GM21381 (cell line): ENCODE measurements at regions not wholly inside any gene's neighbourhood (a gene's known extent, or its start where the extent isn't known, plus 50 kb on each side); places are given as distances from the start of the nearest gene placed in this dataset.
"Not testable (repeated sequence)": the region's sequence is repeated elsewhere in the genome, so short reads cannot be mapped to it uniquely, and the experiment has no call there.

ENCODE experiments used
- ATAC-seq: cut with Tn5 transposase; IDR thresholded peaks from one replicate; pipeline ENCODE4 v1.9.1; 2021; ENCODE audit warnings: mild to moderate bottlenecking, moderate library complexity; ENCODE audit not compliant: unreplicated experiment

DNA sequence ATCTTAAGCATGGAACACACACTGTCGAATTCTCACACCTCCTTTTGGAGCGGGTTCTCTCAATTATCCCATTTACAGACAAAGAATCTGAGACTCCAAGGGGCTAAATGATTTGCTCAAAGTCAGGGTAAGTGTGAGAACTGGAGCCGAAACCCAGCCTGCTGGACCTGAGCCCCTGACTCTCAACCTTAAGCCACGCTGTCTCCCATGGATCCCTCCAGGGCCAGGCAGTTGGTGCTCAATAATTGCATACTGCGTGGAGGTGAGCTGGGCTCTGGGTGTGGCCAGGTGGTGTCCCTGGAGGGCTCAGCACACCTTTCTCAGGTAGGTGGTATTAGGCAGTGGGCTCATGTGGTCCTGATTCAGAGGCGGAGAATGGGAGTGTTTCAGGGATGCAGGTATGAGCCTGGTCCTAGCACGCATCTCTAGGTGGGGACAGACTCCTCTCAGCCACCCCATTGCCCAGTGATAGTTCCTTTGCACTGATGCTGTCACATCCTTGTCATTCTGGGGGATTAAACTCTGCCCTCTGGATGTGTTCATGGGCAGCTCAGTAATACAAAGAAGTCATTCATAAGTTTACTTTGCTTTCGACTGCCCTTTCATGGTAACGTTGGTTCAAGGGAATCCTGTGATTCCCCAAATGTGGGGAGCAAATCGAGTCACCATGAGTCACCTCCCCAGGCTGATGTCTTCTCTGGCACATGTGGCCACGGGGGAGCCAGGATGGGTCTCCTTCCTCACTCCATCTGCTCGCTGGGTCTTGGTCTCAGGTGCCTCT lies 399.5 kb upstream of the TNRC6C start:
- ATAC-seq: no peak

DNA sequence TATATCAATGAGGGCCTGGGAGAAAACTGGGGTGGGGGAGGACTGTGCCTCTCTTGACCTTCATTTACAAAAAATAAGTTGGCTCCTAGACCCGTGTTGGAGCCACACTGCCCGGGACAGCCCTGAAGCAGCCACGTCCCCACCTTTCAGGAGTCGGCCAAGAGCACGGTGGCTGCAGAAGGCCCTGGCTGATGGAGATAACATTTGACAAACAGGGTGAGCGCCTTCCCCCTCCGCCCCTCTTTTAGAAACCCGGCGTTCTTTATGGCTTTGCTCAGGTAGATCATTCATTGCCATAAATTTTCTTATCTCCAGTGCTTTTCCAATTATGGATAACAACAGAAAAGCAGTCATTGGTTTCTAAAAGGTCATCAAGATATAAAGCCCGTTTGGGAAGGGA lies 398.1 kb upstream of the TNRC6C start:
- no peak for ATAC-seq

DNA sequence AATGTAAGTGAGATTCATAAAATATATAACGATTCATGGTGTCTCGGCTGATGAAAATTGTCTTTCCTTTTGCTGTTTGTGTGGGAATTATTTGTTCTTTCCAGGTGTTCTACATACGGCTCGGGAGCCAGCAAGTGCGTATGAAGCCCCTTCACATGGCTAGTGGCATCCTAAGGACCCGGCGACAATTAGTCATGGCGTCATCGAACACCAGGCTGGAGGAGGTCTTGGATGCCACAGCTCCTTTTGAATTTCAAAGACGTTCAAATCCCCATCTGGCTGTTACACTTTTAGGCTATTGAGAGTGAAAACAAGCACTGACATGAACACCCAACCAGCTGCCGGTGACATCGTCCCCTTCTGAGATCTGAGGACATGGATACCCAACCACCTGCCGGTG lies 397.7 kb upstream of the TNRC6C start:
- ATAC-seq: no peak

DNA sequence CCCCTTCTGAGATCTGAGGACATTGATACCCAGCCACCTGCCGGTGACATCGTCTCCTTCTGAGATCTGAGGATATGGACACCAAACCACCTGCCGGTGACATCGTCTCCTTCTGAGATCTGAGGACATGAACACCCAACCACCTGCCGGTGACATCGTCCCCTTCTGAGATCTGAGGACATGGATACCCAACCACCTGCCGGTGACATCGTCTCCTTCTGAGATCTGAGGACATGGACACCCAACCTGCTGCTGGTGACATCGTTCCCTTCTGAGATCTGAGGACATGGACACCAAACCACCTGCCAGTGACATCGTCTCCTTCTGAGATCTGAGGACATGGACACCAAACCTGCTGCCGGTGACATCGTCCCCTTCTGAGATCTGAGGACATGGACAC lies 396.1 kb upstream of the TNRC6C start:
- ATAC-seq: not testable (repeated sequence)

DNA sequence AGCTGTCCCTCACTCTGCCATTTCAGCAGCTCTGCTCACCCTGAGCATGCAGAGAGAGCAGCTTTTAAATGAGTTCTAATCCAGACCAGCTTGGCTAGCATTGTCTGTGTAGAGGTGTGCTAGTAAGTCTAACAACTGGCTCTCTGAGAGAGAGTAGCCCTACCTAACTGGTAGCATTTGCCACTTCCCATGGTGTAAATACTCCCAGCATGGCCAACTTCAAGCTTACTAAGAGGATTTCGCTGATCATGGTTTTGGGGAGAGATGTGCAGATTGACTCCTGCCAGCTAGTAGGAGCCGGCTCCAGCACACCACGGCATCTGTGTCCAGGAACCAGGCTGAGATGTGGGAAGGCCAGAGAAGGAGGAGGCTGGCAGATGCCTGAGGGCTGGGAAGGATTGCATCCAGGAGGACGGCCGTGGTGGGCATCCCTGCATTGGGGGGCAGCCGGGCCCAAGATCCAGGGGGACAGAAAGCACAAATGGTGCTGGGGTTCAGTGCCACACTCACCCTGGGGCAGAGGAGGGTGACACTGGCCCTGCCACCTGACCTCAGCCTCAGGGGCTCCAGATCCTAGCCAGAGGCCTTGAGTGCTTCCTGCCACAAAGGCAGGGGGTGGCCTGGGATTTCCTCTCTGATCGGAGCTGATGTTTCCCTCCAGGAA lies 394.9 kb upstream of the TNRC6C start:
- no peak for ATAC-seq

DNA sequence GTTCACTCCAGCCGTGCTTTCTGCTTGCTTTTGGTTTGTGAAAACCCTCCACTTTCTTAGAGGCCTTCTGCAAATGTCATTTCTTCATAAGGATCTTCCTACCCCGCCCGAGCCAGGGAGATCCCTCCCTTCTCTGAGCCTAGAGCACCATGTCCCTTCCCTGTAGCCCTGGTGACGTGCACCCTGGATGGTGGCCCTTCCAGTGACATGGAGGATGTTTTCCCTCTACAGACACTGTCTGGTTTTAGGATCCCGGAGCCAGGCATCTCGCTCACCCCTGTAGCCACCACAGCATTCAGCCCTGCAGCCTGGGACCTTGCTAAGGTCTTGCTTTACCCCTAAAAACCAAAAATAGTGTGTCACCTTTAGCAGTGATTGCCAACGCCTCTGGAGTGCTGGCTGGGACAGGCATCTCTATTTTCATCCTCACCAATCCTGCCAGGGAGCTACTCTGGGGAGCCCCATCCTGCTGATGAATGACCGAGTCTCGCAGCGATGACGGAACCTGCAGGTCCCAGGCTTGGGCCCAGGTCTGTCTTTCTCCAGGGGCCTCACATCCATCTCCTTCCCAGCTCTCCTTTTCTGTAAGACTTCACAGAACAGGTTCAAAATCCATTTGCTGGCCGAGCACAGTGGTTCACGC lies 394.1 kb upstream of the TNRC6C start:
- ATAC-seq: no peak

DNA sequence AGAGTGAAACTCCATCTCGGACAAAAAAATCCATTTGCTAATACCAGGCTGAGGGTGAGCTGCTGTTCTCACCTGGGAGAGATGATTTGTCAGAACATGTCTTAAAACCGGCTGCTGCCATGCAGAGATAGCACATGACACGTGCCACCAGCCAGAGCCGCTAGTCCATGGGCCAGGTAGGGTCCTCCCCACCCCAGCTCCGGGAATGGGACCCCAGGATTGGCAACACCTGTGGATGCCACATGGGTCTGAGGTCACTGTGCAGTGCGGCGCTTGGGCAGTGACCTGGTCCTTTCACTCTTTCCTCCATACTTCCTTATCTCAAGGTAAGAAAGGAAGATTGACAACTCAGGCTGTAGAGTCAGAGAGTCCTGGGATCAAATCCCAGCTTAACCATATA lies 393.3 kb upstream of the TNRC6C start:
- no peak for ATAC-seq

DNA sequence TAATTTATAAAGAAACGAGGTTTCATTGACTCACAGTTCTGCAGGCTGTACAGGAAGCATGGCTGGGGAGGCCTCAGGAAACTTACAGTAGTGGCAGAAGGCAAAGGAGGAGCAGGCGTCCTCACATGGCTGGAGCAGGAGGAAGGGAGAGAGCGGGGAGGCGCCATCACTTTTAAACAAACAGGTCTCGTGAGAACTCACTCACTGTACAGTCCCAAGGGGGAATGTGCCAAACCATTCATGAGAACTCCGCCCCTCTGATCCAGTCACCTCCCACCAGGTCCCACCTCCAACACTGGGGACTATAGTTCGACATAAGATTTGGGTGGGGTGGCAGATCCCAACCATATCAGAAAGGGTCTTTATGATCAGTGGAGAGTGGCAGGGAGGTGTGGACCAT lies 392.4 kb upstream of the TNRC6C start:
- ATAC-seq: no peak

DNA sequence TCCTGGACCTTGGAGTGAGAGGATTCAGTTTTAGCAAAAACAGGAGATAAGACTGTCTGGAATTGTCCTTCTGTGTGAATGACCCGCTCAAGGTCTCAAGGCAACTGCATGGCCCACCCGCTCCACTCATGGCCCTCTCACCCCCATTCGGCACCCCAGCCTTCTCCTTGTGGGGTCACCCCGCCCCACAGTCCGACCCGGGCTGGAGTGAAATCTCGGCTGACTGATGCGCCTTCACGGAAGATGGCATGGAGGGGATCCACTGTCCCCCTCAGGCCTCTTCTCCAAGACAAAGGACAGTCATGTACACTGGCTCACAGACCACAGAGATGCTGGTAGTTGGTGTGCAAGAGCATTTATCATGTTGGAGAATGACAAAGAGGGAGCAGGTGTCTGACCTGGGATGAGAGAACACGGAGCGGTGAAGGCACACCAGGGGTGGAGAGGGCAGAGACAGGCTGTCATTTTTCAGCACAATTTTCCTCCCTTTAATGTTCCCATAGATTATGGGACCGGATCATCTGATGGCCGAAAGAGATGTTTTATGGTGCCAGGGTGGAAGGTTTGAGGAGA lies 391.9 kb upstream of the TNRC6C start:
- no peak for ATAC-seq

DNA sequence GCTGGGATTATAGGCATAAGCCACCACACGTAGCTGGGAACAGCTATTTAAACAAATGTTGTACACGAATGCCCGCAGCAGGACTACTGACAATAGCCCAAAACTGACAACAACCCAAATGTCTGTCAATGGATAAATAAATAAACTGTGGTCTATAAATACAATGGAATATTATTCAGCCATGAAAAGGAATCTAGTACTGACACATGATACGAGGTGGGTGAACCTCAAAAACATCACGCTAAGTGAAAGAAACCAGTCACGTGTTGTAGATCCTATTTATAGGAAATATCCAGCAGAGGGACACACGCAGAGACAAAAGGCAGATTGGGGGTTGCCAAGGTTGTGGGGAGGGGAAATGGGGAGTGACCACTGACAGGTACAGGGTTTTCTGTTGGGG lies 390.0 kb upstream of the TNRC6C start:
- ATAC-seq: no peak

DNA sequence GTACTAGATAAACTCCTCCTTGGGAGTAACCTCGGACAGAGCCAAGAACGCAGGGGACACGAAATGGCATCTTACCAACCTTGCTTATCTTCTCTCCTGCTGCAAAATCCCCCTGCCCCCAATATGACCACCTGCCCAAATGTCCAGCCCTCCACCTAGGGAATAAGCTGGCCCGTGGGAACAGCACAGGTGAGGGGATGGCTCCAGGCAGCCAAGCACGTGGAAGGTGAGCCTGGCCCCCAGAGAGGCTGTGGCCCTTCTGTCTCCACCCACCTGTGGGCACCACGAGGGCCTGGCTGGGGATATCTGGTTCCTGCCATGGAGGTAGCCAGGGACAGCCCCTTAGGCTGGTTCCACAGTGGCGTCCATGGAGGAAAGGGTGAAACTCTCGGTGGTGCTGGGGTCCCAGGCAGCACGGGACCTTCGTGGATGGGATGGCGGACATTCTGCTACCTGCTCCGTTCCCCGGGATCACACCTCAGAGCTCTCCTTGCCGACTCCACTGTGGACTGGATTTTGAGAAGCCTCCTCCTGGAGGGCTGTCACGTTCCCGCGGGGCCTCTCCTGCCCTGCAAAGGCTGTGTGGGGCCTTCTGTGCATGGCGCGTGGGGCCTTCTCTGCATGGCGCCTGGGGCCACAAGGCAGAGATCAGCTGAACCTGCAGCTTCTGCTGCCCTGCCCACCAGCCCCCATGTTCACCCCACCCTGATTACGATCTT lies 388.5 kb upstream of the TNRC6C start:
- no peak for ATAC-seq

DNA sequence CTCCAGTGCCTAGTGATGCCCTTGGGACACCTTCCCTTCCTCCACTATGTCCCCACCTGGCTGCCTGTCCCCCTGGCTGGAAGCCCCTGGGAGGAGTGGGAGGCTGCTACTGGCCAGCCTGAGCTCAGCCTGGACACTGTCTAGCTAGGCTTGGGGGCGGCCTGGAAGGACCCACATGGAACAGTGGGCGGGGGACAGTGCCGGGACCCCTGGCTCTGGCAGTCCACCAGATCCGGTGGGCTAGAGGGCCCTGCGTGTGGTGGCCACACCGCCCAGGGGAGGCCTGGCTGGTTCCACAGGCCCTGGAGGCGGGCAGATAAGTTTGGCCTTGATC lies 388.0 kb upstream of the TNRC6C start:
- no peak for ATAC-seq

DNA sequence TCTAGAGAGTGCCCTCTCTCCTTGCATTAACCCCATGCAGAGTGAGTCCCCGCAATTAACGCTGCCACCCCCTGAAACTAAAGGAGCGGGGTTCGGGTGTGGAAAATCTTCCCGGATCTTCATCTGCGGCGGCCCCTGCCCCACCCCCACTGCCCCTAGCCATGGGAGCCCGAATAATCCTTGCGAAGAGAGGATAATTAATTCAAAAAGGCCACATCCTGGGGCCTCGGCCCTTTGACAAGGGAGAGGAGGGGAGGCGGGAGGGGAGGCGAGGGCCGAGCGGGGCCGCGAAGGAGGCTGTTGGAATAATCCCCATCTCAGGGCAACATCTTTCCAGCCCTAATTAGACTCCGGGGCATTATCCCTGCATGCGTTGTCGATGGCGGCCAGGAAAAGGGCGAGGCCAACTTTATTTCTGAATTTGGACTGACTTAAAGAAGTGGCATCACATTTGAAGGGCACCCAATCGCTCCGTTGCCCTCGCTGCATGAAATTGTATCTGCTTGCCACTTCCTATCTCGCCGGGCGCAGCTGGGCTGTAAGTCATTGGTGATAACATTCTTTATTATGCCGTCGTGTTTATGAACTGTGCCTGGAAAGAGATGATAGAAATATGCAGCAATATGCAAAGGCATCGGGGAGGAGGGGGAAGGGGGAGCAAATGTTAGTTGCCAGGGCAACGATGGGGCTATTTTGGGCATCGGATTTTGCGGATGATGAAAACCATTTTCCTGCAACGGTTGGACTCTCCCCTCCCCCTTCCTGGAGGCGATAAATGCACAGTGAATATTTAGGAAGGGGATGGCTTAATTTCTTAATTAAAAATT lies 387.1 kb upstream of the TNRC6C start:
- ATAC-seq: no peak

DNA sequence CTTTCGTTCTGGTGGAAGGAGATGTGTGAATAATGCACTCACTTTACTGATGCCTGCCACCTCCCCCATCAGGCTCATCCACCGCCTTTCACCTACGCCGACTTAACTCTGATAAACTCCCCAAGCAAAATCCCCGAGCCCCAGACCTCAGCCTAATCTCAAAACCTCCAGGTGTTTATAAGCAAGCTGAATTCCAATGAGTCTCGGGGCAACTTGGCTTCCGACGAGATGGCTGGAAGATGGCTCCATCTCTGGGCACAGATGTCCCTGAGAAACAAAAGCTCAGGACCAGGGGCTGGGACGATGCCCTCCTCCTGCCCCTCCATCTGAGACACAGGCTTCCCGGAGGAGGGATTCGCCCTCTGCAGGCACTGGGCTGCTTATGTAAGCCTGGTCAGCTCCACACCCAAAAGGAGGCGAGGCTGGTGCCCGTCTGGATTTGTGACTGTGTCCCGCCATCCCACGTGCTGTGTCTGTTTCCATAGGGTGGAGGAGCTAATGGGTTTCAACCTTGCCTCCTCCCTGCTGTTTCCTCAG lies 386.4 kb upstream of the TNRC6C start:
- no peak for ATAC-seq

DNA sequence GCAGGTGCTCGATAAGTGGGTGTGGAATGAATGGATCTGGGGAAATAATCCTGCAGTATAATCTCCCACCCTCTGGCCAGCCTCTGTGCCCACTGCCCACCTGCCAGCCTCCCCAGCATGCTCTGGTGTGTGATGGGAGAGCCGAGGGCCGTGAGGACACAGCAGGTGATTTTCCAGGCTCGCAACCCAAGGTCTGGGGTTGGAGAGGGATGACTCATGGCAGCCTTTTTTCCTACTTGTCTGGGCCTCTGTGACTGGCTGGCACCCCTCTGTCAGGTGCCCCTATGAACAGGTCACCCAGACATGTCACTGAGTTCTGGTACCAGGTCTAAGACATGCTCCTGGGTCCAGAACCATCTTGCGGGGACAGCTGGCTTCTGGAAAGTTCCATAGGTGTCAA lies 385.7 kb upstream of the TNRC6C start:
- ATAC-seq: no peak

DNA sequence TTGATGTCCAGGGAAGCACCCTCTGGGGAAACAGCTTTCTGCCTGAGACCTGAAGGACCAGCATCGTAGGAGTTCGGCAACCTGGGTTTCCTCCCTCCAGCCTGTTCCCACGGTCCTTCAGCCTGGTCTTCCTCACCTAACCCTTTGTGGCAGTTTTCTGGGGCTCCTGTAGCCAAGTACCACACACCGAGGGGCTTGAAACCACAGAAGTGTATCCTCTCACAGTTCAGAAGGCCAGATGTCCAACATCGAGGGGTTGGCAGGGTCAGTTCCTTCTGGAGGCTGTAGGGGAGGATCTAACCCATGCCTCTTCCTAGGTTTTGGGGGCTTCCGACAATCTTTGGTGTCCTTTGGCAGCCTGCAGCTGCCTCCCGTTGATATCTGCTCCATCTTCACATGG lies 381.0 kb upstream of the TNRC6C start:
- ATAC-seq: no peak

DNA sequence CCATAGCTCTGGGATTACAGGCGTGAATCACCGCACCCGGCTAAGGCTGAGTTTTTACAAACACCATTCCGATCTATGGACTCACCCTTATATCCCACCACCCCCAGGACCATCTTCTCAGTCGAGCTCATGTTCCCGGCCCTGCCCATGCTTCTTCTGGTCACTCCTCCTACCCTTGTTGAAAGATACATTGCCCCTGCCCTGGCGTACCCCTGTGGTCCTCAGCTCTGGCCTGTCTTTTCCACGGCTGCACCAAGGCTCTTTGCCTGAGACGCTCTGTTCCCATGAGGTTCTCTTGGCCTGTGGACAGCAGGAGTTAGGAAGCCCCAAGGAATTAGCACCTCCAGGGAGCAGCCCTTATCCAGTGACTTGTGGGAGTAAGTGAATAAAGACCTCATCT lies 379.4 kb upstream of the TNRC6C start:
- ATAC-seq: no peak

DNA sequence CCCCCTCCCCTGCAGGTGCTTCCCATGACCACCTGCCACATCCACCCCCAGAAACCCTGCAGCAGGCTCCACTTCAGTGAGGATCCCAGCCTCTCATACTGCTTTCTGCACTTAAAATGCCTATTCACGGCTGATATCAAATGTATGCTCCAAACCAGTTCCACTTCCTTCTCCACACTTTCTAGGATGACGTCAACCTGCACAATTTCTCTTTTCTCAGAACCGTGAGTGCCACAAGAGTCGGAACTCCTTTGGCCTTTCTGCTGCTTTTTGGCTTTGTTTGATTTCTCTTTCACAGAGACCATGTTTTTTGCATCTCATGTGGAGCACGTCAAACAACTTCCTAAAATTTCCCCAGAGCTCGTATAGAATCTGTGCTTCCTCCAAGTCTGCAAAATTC lies 378.8 kb upstream of the TNRC6C start:
- no peak for ATAC-seq

DNA sequence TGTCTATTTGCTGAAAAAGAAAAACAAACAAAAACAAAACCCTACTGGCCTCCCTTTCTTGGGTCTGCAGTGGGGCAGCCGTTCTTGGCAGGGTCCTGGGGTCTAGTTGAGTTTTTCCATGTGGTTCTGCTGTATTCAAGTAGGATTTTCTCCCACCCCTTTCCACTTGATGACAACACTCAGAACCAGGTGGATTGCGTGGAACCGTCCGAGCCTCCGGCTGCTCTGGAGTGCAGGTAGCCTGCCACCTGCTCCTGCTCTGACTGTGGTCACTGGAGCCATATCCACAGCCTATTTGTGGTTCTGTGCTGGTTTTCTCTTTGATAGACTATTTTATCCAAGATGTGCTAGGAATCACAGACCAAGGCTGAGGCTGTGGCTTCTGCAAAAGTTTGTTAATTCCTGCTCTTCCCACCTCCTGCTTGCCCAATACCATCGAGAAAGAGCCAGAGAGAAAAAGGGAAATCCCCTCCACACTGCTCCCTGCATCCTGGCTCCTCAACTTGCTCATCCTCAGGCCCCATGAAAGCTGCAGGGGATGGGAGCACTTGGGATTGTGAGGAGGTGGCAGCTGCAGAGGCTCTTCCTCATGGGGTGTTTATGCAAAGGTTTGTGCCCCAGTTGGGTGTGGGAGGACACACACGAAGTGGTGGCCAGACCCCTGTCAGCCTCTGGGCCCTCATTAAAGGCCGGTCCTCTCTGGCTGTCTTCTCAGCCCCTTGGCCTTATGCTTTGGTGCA lies 377.8 kb upstream of the TNRC6C start:
- ATAC-seq: no peak

DNA sequence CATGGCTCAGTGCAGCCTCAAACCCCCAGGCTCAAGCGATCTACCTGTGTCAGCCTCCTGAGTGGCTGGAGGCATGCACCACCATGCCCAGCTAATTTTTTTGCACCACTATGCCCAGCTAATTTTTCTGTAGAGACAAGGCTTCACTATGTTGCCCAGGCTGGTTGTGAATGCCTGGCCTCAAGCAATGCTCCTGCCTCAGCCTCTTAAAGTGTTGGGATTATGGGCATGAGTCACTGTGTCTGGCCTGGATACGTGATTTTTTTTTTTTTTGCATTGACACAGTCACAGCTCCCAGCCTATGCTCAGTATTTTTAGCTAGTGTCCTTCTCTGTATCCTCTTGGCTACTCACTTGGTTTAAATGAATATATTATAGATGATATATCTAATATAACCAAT lies 377.0 kb upstream of the TNRC6C start:
- no peak for ATAC-seq
